ENCODE measurements at regions not wholly inside any gene's neighbourhood (a gene's known extent, or its start where the extent isn't known, plus 50 kb on each side); places are given as distances from the start of the nearest gene placed in this dataset.

- no peaks in the 10 kb centered on the region for H3K36me3 Mint-ChIP-seq (ENCODE audit: insufficient read depth, unreplicated experiment)
- CTCF ChIA-PET: interaction anchor here (0.6 kb wide), 1 partner anchor 1129 kb away, joined by 3 read pairs; no protein-coding TSS in a partner anchor
- no peak for TF ChIP-seq CTCF (IDR thresholded peaks at IDR 0.05; ENCODE audit: unreplicated experiment)
- intact Hi-C loops (cut with micrococcal nuclease): no loop called here
- no peak overlapping the region for H3K27ac Mint-ChIP-seq (ENCODE audit: low read depth, unreplicated experiment)
- no peak overlapping the region for H3K4me3 Mint-ChIP-seq (ENCODE audit: unreplicated experiment)
- POLR2A ChIA-PET: no interaction called here
- peaks cover 5% of the 10 kb centered on the region for H3K9me3 Mint-ChIP-seq (ENCODE audit: unreplicated experiment)
- H3K4me1 Mint-ChIP-seq (ENCODE audit: insufficient read depth, unreplicated experiment): peaks cover 26% of the 10 kb centered on the region
- H3K27me3 Mint-ChIP-seq (ENCODE audit: insufficient read depth, unreplicated experiment): no peaks in the 10 kb centered on the region
- no peak for DNase-seq (ENCODE audit: unreplicated experiment)
- BruUV-seq (replicated peaks): no TSS peak
These were observed 229.8 kb downstream of the COL12A1 start for GRCh38 chr6:74976026-74976425.

- Mint-ChIP-seq H3K4me1 (ENCODE audit: insufficient read depth, unreplicated experiment) (peaks cover 27% of the 10 kb centered on the region), H3K36me3 (ENCODE audit: insufficient read depth, unreplicated experiment) (no peaks in the 10 kb centered on the region), H3K27me3 (ENCODE audit: insufficient read depth, unreplicated experiment) (no peaks in the 10 kb centered on the region), H3K9me3 (ENCODE audit: unreplicated experiment) (no peaks in the 10 kb centered on the region), H3K4me3 (ENCODE audit: unreplicated experiment) (no peak overlapping the region), H3K27ac (ENCODE audit: low read depth, unreplicated experiment) (no peak overlapping the region)
- no peak for DNase-seq (ENCODE audit: unreplicated experiment)
- intact Hi-C loops (cut with micrococcal nuclease): no loop called here
- no TSS peak for BruUV-seq (replicated peaks)
- TF ChIP-seq CTCF (IDR thresholded peaks at IDR 0.05; ENCODE audit: unreplicated experiment): no peak
- POLR2A ChIA-PET: no interaction called here
- CTCF ChIA-PET: interaction anchor here (0.6 to 1.9 kb wide), 2 partner anchors 82 to 231 kb away, joined by 3 to 7 read pairs; no protein-coding TSS in a partner anchor
These were observed 232.3 kb downstream of the COL12A1 start for GRCh38 chr6:74973591-74973990.

- no peaks in the 10 kb centered on the region for H3K36me3 Mint-ChIP-seq (ENCODE audit: insufficient read depth, unreplicated experiment)
- H3K4me1 Mint-ChIP-seq (ENCODE audit: insufficient read depth, unreplicated experiment): peaks cover 27% of the 10 kb centered on the region
- no peak for TF ChIP-seq CTCF (IDR thresholded peaks at IDR 0.05; ENCODE audit: unreplicated experiment)
- intact Hi-C loops (cut with micrococcal nuclease): no loop called here
- H3K27me3 Mint-ChIP-seq (ENCODE audit: insufficient read depth, unreplicated experiment): no peaks in the 10 kb centered on the region
- POLR2A ChIA-PET: no interaction called here
- no peak for DNase-seq (ENCODE audit: unreplicated experiment)
- BruUV-seq (replicated peaks): no TSS peak
- no peaks in the 10 kb centered on the region for H3K9me3 Mint-ChIP-seq (ENCODE audit: unreplicated experiment)
- no peak overlapping the region for H3K27ac Mint-ChIP-seq (ENCODE audit: low read depth, unreplicated experiment)
- no peak overlapping the region for H3K4me3 Mint-ChIP-seq (ENCODE audit: unreplicated experiment)
- CTCF ChIA-PET: interaction anchor here (0.6 kb wide), 1 partner anchor 32 kb away, joined by 4 read pairs; no protein-coding TSS in a partner anchor
These were observed 234.2 kb downstream of the COL12A1 start for GRCh38 chr6:74971633-74972032.

GRCh38 chr6:74969591-74970267 lies 236.1 kb downstream of the COL12A1 start:
- ChIA-PET POLR2A (interaction anchor here (0.6 to 0.7 kb wide), 2 partner anchors 319 to 1319 kb away, joined by 3 to 4 read pairs; no protein-coding TSS in a partner anchor), CTCF (interaction anchor here (0.7 kb wide), 1 partner anchor 182 kb away, joined by 3 read pairs; no protein-coding TSS in a partner anchor)
- H3K4me3 Mint-ChIP-seq (ENCODE audit: unreplicated experiment): no peak overlapping the region
- peaks cover 21% of the 10 kb centered on the region for H3K4me1 Mint-ChIP-seq (ENCODE audit: insufficient read depth, unreplicated experiment)
- no peaks in the 10 kb centered on the region for H3K27me3 Mint-ChIP-seq (ENCODE audit: insufficient read depth, unreplicated experiment)
- H3K27ac Mint-ChIP-seq (ENCODE audit: low read depth, unreplicated experiment): no peak overlapping the region
- DNase-seq (ENCODE audit: unreplicated experiment): no peak
- no TSS peak for BruUV-seq (replicated peaks)
- no peaks in the 10 kb centered on the region for H3K9me3 Mint-ChIP-seq (ENCODE audit: unreplicated experiment)
- intact Hi-C loops (cut with micrococcal nuclease): no loop called here
- H3K36me3 Mint-ChIP-seq (ENCODE audit: insufficient read depth, unreplicated experiment): peaks cover 5% of the 10 kb centered on the region
- no peak for TF ChIP-seq CTCF (IDR thresholded peaks at IDR 0.05; ENCODE audit: unreplicated experiment)
